HCT116 (cell line): ENCODE measurements at regions not wholly inside any gene's neighbourhood (a gene's known extent, or its start where the extent isn't known, plus 50 kb on each side); places are given as distances from the start of the nearest gene placed in this dataset.

ENCODE experiments used
- POLR2A ChIP-seq: IDR thresholded peaks from 2 replicates; pipeline ENCODE4 v1.7.0; 2011; ENCODE audit warnings: borderline replicate concordance; ENCODE audit not compliant: insufficient read depth, insufficient read length; ENCODE audit errors: extremely low read depth
- POLR2AphosphoS5 ChIP-seq: IDR thresholded peaks from 2 replicates; pipeline ENCODE4 v1.6.1; 2011; ENCODE audit warnings: mild to moderate bottlenecking, low read depth, low read length, moderate library complexity
- REST ChIP-seq: IDR thresholded peaks from 2 replicates; pipeline ENCODE4 v1.6.1; 2012; ENCODE audit warnings: low read depth
- SIN3A ChIP-seq: IDR thresholded peaks from 2 replicates; pipeline ENCODE4 v1.6.1; 2012; ENCODE audit warnings: low read depth
- SRF ChIP-seq: IDR thresholded peaks from 2 replicates; pipeline ENCODE4 v1.6.1; 2012; ENCODE audit warnings: low read depth
- TCF7L2 ChIP-seq: IDR thresholded peaks from 2 replicates; pipeline ENCODE4 v1.7.0; 2011; ENCODE audit warnings: borderline replicate concordance, inconsistent platforms; ENCODE audit not compliant: insufficient read depth, insufficient read length; ENCODE audit errors: extremely low read depth
- ZFX ChIP-seq: fragments of 450-650 bp; IDR thresholded peaks from 2 replicates; pipeline ENCODE4 v1.6.1; 2017
- TF ChIP-seq, protein P1 (sequence below), 3 experiments: fragments of 200-600 bp in 1 of 3; sonication (generic) in 1 of 3; IDR thresholded peaks in 2 of 3; conservative IDR thresholded peaks in 1 of 3; 2 replicates each; pipeline ENCODE4 v1.5.1; 2012 to 2017; ENCODE audit warnings: low read depth in 2 of 3, low read length in 2 of 3, antibody characterized with exemption in 1 of 3, borderline replicate concordance in 1 of 3, control low read depth in 1 of 3, mild to moderate bottlenecking in 1 of 3, mixed read lengths in 1 of 3, mixed run types in 1 of 3, moderate library complexity in 1 of 3; ENCODE audit not compliant: insufficient read depth in 1 of 3

- no peak for TF ChIP-seq SIN3A
- TF ChIP-seq, protein P1, sequence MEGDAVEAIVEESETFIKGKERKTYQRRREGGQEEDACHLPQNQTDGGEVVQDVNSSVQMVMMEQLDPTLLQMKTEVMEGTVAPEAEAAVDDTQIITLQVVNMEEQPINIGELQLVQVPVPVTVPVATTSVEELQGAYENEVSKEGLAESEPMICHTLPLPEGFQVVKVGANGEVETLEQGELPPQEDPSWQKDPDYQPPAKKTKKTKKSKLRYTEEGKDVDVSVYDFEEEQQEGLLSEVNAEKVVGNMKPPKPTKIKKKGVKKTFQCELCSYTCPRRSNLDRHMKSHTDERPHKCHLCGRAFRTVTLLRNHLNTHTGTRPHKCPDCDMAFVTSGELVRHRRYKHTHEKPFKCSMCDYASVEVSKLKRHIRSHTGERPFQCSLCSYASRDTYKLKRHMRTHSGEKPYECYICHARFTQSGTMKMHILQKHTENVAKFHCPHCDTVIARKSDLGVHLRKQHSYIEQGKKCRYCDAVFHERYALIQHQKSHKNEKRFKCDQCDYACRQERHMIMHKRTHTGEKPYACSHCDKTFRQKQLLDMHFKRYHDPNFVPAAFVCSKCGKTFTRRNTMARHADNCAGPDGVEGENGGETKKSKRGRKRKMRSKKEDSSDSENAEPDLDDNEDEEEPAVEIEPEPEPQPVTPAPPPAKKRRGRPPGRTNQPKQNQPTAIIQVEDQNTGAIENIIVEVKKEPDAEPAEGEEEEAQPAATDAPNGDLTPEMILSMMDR (IDR thresholded peaks at IDR 0.05 in 2 of 3, conservative IDR thresholded peaks at IDR 0.05 in 1 of 3; ENCODE audit: borderline replicate concordance in 1 of 3, insufficient read depth in 1 of 3, low read depth in 2 of 3, low read length in 2 of 3), result no peak
- TF ChIP-seq POLR2AphosphoS5, result no peak
- no peak for TF ChIP-seq REST
- no peak for TF ChIP-seq TCF7L2
- no peak for TF ChIP-seq SRF
- TF ChIP-seq ZFX, result no peak
- no peak for TF ChIP-seq POLR2A
These were observed 689.6 kb downstream of the TSN start for GRCh38 chr2:122445003-122445402.
